ENCODE measurements at regions not wholly inside any gene's neighbourhood (a gene's known extent, or its start where the extent isn't known, plus 50 kb on each side); places are given as distances from the start of the nearest gene placed in this dataset.

- TF ChIP-seq CTCF (IDR thresholded peaks at IDR 0.05) = no peak
- TF ChIP-seq POLR2A (IDR thresholded peaks at IDR 0.05) = no peak
- no peak for TF ChIP-seq EP300 (IDR thresholded peaks at IDR 0.05)
These were observed 162.6 kb upstream of the CDKN2B start for GRCh38 chr9:22171691-22172090.

Measured in upper lobe of left lung (tissue), 4 donors.